GM19467 (cell line): ENCODE measurements at regions not wholly inside any gene's neighbourhood (a gene's known extent, or its start where the extent isn't known, plus 50 kb on each side); places are given as distances from the start of the nearest gene placed in this dataset.

Experiments
- ATAC-seq: cut with Tn5 transposase; IDR thresholded peaks from one replicate; pipeline ENCODE4 v1.9.1; 2021; ENCODE audit warnings: mild to moderate bottlenecking, moderate library complexity; ENCODE audit not compliant: unreplicated experiment

DNA sequence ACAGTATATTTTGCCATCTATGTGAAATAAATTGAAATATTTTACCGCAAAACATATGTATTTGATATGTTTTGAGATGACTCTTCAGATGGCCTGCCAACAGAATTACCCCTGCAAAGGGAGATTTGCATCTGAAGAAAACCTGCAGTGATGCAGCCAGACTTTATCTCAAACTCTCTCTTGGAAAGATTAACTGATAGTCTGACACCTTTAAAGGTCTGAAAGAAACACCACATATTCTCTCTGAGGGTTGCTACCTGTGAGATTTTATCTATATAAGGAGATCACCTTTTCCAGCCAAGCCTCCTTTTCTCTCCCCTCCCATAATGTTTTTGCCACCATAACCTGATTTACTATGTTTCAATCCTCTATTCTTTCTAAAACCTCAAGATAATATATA, 1106.3 kb upstream of the IGFBP7 start:
- ATAC-seq, result no peak

DNA sequence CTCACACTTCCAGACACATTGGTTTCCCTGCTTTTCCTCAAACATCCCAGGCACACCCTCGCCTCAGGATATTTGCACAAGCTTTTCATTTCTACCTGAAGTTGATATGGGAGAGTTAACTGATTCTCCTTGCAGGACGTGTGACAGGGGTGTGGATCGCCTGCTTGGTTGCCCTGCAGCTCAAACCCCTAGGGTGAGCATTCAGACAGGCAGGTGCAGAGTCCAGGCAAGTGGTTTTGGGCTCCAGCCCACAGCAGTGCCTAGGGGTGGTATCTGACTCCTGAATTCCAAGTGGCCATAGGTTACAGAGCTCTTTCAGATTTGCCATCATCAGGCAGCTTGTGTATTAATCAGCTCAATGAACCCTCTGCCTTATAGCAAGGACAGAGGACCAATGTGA, 1104.2 kb upstream of the IGFBP7 start:
- ATAC-seq, result no peak

- ATAC-seq, result no peak
These were observed 1099.4 kb upstream of the IGFBP7 start for GRCh38 chr4:58209551-58209950.

GRCh38 chr4:58209001-58209400, 1098.8 kb upstream of the IGFBP7 start:
- no peak for ATAC-seq

DNA sequence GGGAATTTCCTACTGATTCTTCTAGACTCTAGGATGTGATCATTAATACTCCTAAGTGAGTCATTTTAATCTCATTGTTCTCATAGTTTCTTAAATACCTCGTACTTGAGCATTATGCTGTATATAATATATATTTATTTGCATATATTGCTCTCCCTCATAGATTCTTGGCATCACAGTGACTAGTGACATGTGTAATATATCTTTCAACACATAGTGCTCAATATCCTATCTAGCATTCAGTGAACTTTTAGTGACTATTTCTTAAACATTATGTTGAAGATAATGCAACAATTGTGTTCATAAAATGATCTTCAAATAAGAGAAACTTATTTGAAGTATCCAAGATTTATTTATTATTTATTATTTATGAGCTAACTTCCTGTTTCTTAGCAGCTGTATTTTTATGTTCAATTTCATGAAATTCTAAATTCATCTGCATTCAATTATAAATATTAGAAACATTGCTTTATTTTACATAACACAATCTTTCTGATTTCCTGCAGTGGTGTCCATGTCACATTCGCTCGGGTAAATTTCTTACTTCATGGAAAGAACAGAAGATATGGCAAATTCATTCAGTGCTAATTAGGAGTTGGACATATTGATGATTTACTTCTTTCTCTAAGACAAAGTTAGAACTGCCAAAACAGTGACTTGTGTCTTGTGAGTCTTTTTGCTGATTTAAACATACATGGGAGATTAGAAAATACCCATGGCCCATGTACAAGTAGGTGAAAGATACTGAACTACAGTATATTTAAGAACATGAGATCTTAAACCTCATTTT, 1095.5 kb upstream of the IGFBP7 start:
- ATAC-seq, result no peak

- no peak for ATAC-seq
These were observed 1082.0 kb upstream of the IGFBP7 start for GRCh38 chr4:58192217-58192616.

- ATAC-seq, result no peak
These were observed 1080.9 kb upstream of the IGFBP7 start for GRCh38 chr4:58191109-58191508.

DNA sequence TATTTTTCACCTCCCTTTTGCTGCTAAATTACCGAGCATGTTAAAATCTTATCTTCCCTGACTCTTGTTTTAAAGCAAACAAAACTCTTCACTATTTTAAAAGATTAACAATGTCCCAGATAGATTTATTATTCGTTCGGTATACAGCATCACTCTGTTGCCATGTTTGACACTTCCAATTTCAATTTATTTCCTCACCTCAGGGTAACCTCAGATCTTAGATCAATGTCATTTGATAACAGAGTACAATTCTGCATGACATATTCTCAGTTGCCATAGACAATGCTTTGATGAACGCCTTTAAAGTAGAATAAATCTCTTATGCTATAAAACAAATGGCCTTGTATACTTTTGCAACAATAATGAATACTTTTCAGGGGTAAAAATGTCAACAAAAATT, 1078.1 kb upstream of the IGFBP7 start:
- no peak for ATAC-seq

DNA sequence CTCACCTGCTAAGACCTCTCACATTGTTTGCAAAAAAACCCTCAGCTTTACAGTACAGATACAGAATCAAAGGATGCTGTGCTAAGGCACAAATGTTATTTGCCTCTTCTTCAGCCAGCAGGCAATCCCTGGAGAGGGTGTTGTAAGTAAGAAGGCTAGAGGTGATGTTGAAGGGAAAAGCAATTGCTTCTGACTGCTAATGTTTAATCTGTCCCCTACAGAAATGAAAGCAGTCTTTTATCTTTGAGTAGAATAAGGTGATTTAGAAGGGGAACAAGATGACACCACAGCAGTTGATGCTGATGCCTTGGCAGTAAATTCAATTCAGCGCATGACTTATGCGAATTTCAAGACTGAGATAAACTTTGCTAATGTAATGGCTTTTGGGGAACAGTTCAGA, 1064.8 kb upstream of the IGFBP7 start:
- no peak for ATAC-seq

DNA sequence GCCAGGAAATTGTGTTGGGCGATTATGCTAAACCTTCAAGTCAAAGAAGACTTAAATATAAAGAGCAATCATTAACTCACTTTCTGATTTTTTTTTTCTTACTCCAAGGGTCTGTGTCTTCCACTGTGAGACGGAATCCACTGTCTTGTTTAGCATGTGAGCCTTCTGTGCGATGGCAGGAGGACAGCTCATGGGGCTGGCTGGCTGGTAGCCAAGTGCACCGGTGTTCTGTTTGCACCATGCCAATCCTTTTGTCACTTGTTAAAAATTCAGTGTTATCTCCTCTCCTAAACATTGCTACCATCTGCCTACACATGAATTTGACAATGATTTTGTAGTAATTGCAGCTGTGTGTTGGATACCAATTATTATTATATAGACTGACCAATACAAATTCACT, 1056.3 kb upstream of the IGFBP7 start:
- no peak for ATAC-seq

- no peak for ATAC-seq
These were observed 1053.0 kb upstream of the IGFBP7 start for GRCh38 chr4:58163156-58163555.

GRCh38 chr4:58149404-58150085, 1039.4 kb upstream of the IGFBP7 start:
- no peak for ATAC-seq

- no peak for ATAC-seq
These were observed 1034.5 kb upstream of the IGFBP7 start for GRCh38 chr4:58144721-58145120.

GRCh38 chr4:58138786-58139668, 1028.8 kb upstream of the IGFBP7 start:
- ATAC-seq, result no peak

DNA sequence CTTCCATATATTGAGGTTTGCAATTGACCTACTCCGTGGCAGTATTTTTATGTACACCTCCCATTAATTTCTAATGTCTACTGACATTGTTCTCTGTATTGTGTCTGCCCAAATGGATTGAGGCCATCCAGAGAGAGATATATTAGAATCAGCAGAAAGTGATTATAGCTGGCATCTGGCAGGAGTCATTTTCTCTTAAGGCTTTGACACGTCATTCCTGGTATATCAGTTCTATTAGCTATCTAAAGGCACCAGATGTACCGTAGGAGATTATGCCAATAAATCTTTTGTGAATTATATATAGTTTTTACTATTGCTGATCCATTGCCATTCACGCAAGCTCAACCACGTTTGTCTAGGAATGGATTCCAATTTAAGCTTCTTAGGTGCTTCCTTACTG, 1026.4 kb upstream of the IGFBP7 start:
- no peak for ATAC-seq

GRCh38 chr4:58127680-58128079, 1017.5 kb upstream of the IGFBP7 start:
- no peak for ATAC-seq

GRCh38 chr4:58119298-58119697, 1009.1 kb upstream of the IGFBP7 start:
- ATAC-seq, result no peak

DNA sequence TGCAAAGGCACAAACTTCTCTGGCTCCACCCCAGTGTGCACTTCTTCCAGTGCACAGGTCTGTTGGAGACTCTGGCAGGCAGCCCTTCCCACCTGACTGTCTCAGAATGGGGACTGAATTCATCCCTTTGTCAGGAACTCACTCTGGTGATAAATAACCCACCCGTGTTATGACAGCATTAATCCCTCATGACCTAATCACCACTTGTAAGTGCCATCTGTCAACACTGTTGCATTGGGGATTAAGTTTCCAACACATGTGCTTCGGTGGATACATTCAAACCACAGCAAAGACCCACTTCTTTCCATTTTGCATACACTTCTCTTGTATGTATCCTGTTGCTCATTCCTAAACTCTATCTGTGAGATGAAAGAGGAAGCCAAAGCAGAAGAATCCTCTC, 1002.9 kb upstream of the IGFBP7 start:
- no peak for ATAC-seq

- no peak for ATAC-seq
These were observed 1001.6 kb upstream of the IGFBP7 start for GRCh38 chr4:58111818-58112217.

DNA sequence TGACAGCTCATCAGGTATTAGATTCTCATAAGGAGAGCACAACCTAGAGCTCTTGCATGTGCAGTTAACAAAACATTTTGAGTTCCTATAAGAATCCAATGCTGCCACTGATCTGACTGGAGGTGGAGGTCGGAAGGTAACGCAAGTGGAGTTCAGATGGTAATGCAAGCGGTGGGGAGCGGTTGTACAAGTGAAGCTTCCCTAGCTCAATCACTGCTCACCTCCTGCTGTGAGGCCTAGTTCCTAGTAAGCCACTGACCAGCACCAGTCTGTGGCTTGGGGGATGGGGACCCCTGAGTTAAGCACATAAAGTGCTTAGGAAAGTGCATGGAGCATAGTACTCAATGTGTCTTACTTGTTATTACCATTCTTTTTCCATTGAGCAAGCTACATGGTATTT, 983.2 kb upstream of the IGFBP7 start:
- ATAC-seq, result no peak

- no peak for ATAC-seq
These were observed 980.4 kb upstream of the IGFBP7 start for GRCh38 chr4:58090539-58090938.

DNA sequence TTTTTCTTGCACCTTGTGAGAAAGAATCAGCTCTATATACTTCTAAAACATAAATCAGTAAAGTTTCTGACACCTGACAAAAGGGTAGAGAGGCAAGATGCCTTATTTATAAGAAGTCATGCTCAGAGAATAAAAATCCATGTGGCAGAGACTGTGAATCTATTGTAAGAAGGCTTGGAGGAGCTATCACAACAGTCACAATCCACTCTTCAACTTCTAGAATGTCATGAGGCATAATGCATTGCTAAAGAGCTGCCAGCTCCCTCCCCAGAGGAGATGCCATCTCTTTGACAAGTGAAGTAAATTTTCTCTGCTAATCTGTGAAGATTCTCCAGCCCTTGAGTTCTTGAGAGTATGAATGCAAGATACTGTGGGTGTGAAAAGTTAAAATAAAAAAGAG, 971.2 kb upstream of the IGFBP7 start:
- ATAC-seq, result no peak
